HG03520 (cell line): ENCODE measurements at regions not wholly inside any gene's neighbourhood (a gene's known extent, or its start where the extent isn't known, plus 50 kb on each side); places are given as distances from the start of the nearest gene placed in this dataset.
"Not testable (repeated sequence)": the region's sequence is repeated elsewhere in the genome, so short reads cannot be mapped to it uniquely, and the experiment has no call there.

ENCODE experiments used
- ATAC-seq: cut with Tn5 transposase; IDR thresholded peaks from one replicate; pipeline ENCODE4 v1.9.1; 2021; ENCODE audit warnings: mild to moderate bottlenecking, moderate library complexity; ENCODE audit not compliant: unreplicated experiment

- ATAC-seq, result no peak
These were observed 1996.9 kb downstream of the LRRC4C start for GRCh38 chr11:39462506-39462905.

- no peak for ATAC-seq
These were observed 1998.4 kb downstream of the LRRC4C start for GRCh38 chr11:39461066-39461465.

- ATAC-seq, result no peak
These were observed 1999.8 kb downstream of the LRRC4C start for GRCh38 chr11:39459606-39460005.

GRCh38 chr11:39458481-39458880 lies 2001.0 kb downstream of the LRRC4C start:
- ATAC-seq, result no peak

GRCh38 chr11:39443424-39444022 lies 2015.9 kb downstream of the LRRC4C start:
- ATAC-seq, result no peak

GRCh38 chr11:39442177-39442576 lies 2017.3 kb downstream of the LRRC4C start:
- no peak for ATAC-seq

- no peak for ATAC-seq
These were observed 2023.8 kb downstream of the LRRC4C start for GRCh38 chr11:39435641-39436040.

GRCh38 chr11:39434466-39434865 lies 2025.0 kb downstream of the LRRC4C start:
- ATAC-seq, result no peak

- ATAC-seq, result no peak
These were observed 2026.5 kb downstream of the LRRC4C start for GRCh38 chr11:39432929-39433328.

GRCh38 chr11:39425226-39425625 lies 2034.2 kb downstream of the LRRC4C start:
- ATAC-seq, result no peak

GRCh38 chr11:39412117-39412516 lies 2047.3 kb downstream of the LRRC4C start:
- ATAC-seq, result no peak

- ATAC-seq, result no peak
These were observed 2073.5 kb downstream of the LRRC4C start for GRCh38 chr11:39385911-39386310.

- ATAC-seq, result no peak
These were observed 2084.3 kb downstream of the LRRC4C start for GRCh38 chr11:39374963-39375698.

GRCh38 chr11:39367534-39367933 lies 2091.9 kb downstream of the LRRC4C start:
- ATAC-seq, result no peak

- ATAC-seq, result no peak
These were observed 2093.5 kb downstream of the LRRC4C start for GRCh38 chr11:39365809-39366436.

GRCh38 chr11:39363571-39363970 lies 2095.9 kb downstream of the LRRC4C start:
- ATAC-seq, result no peak

- no peak for ATAC-seq
These were observed 2097.9 kb downstream of the LRRC4C start for GRCh38 chr11:39361557-39361956.

- ATAC-seq, result no peak
These were observed 2113.5 kb downstream of the LRRC4C start for GRCh38 chr11:39345834-39346442.

GRCh38 chr11:39341461-39341860 lies 2118.0 kb downstream of the LRRC4C start:
- no peak for ATAC-seq

GRCh38 chr11:39333006-39333405 lies 2126.4 kb downstream of the LRRC4C start:
- ATAC-seq, result not testable (repeated sequence)

GRCh38 chr11:39327302-39327701 lies 2132.2 kb downstream of the LRRC4C start:
- ATAC-seq, result no peak

- ATAC-seq, result not testable (repeated sequence)
These were observed 2147.6 kb downstream of the LRRC4C start for GRCh38 chr11:39311888-39312287.
